ENCODE measurements at regions not wholly inside any gene's neighbourhood (a gene's known extent, or its start where the extent isn't known, plus 50 kb on each side); places are given as distances from the start of the nearest gene placed in this dataset.

DNA sequence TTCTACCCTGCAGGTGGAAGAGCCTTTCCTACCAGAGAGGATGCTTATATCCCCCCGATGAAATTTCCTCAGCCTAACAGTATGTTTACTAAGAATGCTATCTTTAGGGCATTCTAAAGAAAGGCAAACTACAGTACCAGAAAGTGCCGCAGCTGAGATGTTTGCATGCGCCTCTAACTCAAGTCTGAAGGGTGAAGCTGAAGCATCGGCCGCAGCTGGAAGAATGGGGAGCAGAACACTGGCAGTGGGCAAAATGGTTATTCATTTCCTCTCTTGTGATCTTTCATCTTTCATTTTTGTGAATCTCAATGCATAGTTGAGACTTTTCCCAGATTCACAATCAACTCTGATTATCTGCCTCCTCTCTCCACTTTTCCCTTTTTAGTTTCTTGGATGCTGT is 648.2 kb upstream of the ZEB2 start:
- Histone ChIP-seq H3K27ac (ENCODE audit: low read length) (no peak overlapping the region), H3K4me3 (ENCODE audit: low read depth in 2 of 2, low read length in 2 of 2) (no peak overlapping the region), H3K4me1 (ENCODE audit: control insufficient read depth, insufficient read depth, low read length) (no peaks in the 10 kb centered on the region), H3K27me3 (ENCODE audit: control insufficient read depth, insufficient read depth, low read length) (no peaks in the 10 kb centered on the region), H3K9me3 (ENCODE audit: control insufficient read depth, insufficient read depth, low read depth, low read length) (no peaks in the 10 kb centered on the region; the same call in 1 of the 2 replicates), H3K36me3 (ENCODE audit: control insufficient read depth, insufficient read depth, low read length) (no peaks in the 10 kb centered on the region)
- POLR2A ChIA-PET, result no interaction called here
- ATAC-seq, result no peak
- in situ Hi-C loops (cut with HindIII; ENCODE audit: low pct_unique_long_range_greater_than_20kb, low sequenced_read_pairs), result no loop called here
- CTCF ChIA-PET, result no interaction called here
- DNase-seq (ENCODE audit: low read depth, low spot score), result no peak
- intact Hi-C loops (cut with micrococcal nuclease; ENCODE audit: unreplicated experiment), result no loop called here
- BruUV-seq (replicated peaks), result no TSS peak
- TF ChIP-seq SIN3A (IDR thresholded peaks at IDR 0.05; ENCODE audit: borderline replicate concordance, insufficient read depth, low read depth, low read length), result no peak
- no peak for TF ChIP-seq POLR2AphosphoS5 (IDR thresholded peaks at IDR 0.05; ENCODE audit: low read depth, low read length)
- TF ChIP-seq CTCF (IDR thresholded peaks at IDR 0.05), result no peak
- no peak for TF ChIP-seq REST (IDR thresholded peaks at IDR 0.05; ENCODE audit: insufficient read depth in 1 of 2, low read depth in 2 of 2, low read length in 1 of 2)
- TF ChIP-seq TCF7L2 (IDR thresholded peaks at IDR 0.05; ENCODE audit: low read depth, low read length), result no peak

DNA sequence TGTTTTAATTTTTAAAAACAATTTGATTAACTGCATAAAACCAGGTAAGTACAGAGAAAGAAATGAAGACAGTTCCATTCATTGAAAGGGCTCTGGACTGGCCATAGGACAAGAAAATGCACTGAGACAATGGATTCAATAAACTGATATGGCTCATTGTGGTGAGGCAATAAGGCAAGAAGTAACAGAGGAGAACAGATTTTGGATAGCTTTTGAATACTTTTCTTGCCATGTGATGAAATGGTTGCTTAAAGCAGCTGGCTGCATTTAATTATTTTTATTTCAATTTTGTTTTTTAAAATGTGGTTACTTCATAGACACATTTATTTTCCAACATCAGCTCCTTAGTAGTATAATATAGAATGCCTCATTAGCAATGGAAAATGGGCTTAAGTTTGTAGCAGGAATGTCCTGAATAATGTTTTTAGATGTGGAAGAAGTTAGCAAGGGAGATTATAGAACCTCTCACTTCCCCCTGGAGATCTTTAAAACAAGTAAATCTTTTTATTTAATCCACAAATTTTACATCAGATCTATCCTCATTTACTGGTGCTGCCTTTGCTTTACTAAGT is 646.9 kb upstream of the ZEB2 start:
- in situ Hi-C loops (cut with HindIII; ENCODE audit: low pct_unique_long_range_greater_than_20kb, low sequenced_read_pairs) (no loop called here), intact Hi-C loops (cut with micrococcal nuclease; ENCODE audit: unreplicated experiment) (no loop called here)
- no peaks in the 10 kb centered on the region; the same call in 1 of the 2 replicates for H3K9me3 ChIP-seq (ENCODE audit: control insufficient read depth, insufficient read depth, low read depth, low read length)
- no peak overlapping the region for H3K27ac ChIP-seq (ENCODE audit: low read length)
- TF ChIP-seq TCF7L2 (IDR thresholded peaks at IDR 0.05; ENCODE audit: low read depth, low read length), result no peak
- TF ChIP-seq REST (IDR thresholded peaks at IDR 0.05; ENCODE audit: insufficient read depth in 1 of 2, low read depth in 2 of 2, low read length in 1 of 2), result no peak
- no peak for TF ChIP-seq CTCF (IDR thresholded peaks at IDR 0.05)
- TF ChIP-seq POLR2AphosphoS5 (IDR thresholded peaks at IDR 0.05; ENCODE audit: low read depth, low read length), result no peak
- no peak for TF ChIP-seq SIN3A (IDR thresholded peaks at IDR 0.05; ENCODE audit: borderline replicate concordance, insufficient read depth, low read depth, low read length)
- H3K27me3 ChIP-seq (ENCODE audit: control insufficient read depth, insufficient read depth, low read length), result no peaks in the 10 kb centered on the region
- no peak overlapping the region for H3K4me3 ChIP-seq (ENCODE audit: low read depth in 2 of 2, low read length in 2 of 2)
- DNase-seq (ENCODE audit: low read depth, low spot score) (no peak), ATAC-seq (no peak)
- H3K4me1 ChIP-seq (ENCODE audit: control insufficient read depth, insufficient read depth, low read length), result no peaks in the 10 kb centered on the region
- BruUV-seq (replicated peaks), result no TSS peak
- H3K36me3 ChIP-seq (ENCODE audit: control insufficient read depth, insufficient read depth, low read length), result no peaks in the 10 kb centered on the region
- ChIA-PET POLR2A (no interaction called here), CTCF (no interaction called here)
